Keratinocyte (primary cell): ENCODE measurements at regions not wholly inside any gene's neighbourhood (a gene's known extent, or its start where the extent isn't known, plus 50 kb on each side); places are given as distances from the start of the nearest gene placed in this dataset.

Experiments
- DNase-seq: peaks from one replicate; pipeline ENCODE4 v3.0.0-alpha.2; 2011; ENCODE audit warnings: low read depth, missing footprints, low spot score
- FAIRE-seq: peaks from 2 replicates; lab custom pipeline; 2011; peaks lifted over from hg19 to GRCh38; lab: Jason Lieb, UNC
- H2AFZ ChIP-seq: 2 replicates; pipeline ENCODE4 v1.6.0; 2012; ENCODE audit warnings: low read length, control low read depth, inconsistent platforms; ENCODE audit not compliant: control insufficient read depth
- H3K27ac ChIP-seq: 2 replicates; pipeline ENCODE4 v1.5.1; 2011; ENCODE audit warnings: low read length; ENCODE audit not compliant: control insufficient read depth, insufficient read depth
- H3K27me3 ChIP-seq: 3 replicates; pipeline ENCODE4 v1.6.0; 2011; ENCODE audit warnings: low read length; ENCODE audit not compliant: control insufficient read depth, insufficient read depth; ENCODE audit errors: extremely low read depth
- H3K36me3 ChIP-seq, 2 experiments: 2 replicates in 1 of 2; 3 replicates in 1 of 2; pipeline ENCODE4 v1.5.1; 2011; ENCODE audit warnings: low read length in 2 of 2, mild to moderate bottlenecking in 1 of 2; ENCODE audit not compliant: control insufficient read depth in 2 of 2, insufficient read depth in 2 of 2; ENCODE audit errors: extremely low read depth in 1 of 2
- H3K4me1 ChIP-seq: 3 replicates; pipeline ENCODE4 v1.5.1; 2011; ENCODE audit warnings: low read length; ENCODE audit not compliant: control insufficient read depth, insufficient read depth; ENCODE audit errors: extremely low read depth
- H3K4me2 ChIP-seq: 3 replicates; pipeline ENCODE4 v1.6.0; 2011; ENCODE audit warnings: low read depth, low read length; ENCODE audit not compliant: control insufficient read depth, insufficient read depth; ENCODE audit errors: extremely low read depth
- H3K4me3 ChIP-seq, 3 experiments: fragments of 200-600 bp in 1 of 3; sonication (generic) in 1 of 3; 2 replicates in 2 of 3; 3 replicates in 1 of 3; pipeline ENCODE4 v1.5.1; 2011 to 2016; ENCODE audit warnings: low read length in 3 of 3, mild to moderate bottlenecking in 3 of 3, control low read depth in 2 of 3, inconsistent platforms in 1 of 3, low read depth in 1 of 3, mixed read lengths in 1 of 3, mixed run types in 1 of 3, moderate library complexity in 1 of 3; ENCODE audit not compliant: control insufficient read depth in 2 of 3, insufficient read depth in 2 of 3; ENCODE audit errors: extremely low read depth in 1 of 3
- H3K79me2 ChIP-seq: 2 replicates; pipeline ENCODE4 v1.6.0; 2012; ENCODE audit warnings: low read length; ENCODE audit not compliant: control insufficient read depth, insufficient read depth
- H3K9ac ChIP-seq: 3 replicates; pipeline ENCODE4 v1.6.0; 2011; ENCODE audit warnings: low read length; ENCODE audit not compliant: control insufficient read depth, insufficient read depth; ENCODE audit errors: extremely low read depth
- H3K9me1 ChIP-seq: 3 replicates; pipeline ENCODE4 v1.6.0; 2011; ENCODE audit warnings: low read length; ENCODE audit not compliant: control insufficient read depth, insufficient read depth; ENCODE audit errors: extremely low read depth
- H3K9me3 ChIP-seq: 2 replicates; pipeline ENCODE4 v1.5.1; 2012; ENCODE audit warnings: low read depth, low read length; ENCODE audit not compliant: control insufficient read depth
- H4K20me1 ChIP-seq: 3 replicates; pipeline ENCODE4 v1.6.0; 2011; ENCODE audit warnings: low read length; ENCODE audit not compliant: control insufficient read depth, insufficient read depth; ENCODE audit errors: extremely low read depth
- CTCF ChIP-seq, 3 experiments: IDR thresholded peaks in 1 of 3; conservative IDR thresholded peaks in 1 of 3; optimal IDR thresholded peaks in 1 of 3; 2 replicates in 2 of 3; 3 replicates in 1 of 3; pipeline versions ENCODE3 to v1.5.1; 2011; ENCODE audit warnings: low read length in 3 of 3, mild to moderate bottlenecking in 3 of 3, moderate library complexity in 2 of 3, control low read depth in 1 of 3, inconsistent platforms in 1 of 3; ENCODE audit not compliant: insufficient read depth in 2 of 3; ENCODE audit errors: extremely low read depth in 1 of 3
- EZH2 ChIP-seq: IDR thresholded peaks from one replicate; pipeline ENCODE4 v1.6.1; 2012; ENCODE audit warnings: inconsistent platforms, mild to moderate bottlenecking, low read length, moderate library complexity
- dilution Hi-C: fragments of 300-500 bp; cut with MboI; formaldehyde crosslinking; loops from one replicate; pipeline ENCODE4 v1.7.0; 2020; ENCODE audit warnings: low sequenced_read_pairs; ENCODE audit not compliant: extremely low pct_ligation_motif_present

GRCh38 chr12:114851981-114852380, 168.0 kb upstream of the TBX3 start:
- no peak for DNase-seq
- Histone ChIP-seq H3K79me2 (no peaks in the 10 kb centered on the region), H3K9me1 (no peaks in the 10 kb centered on the region), H3K4me2 (no peak overlapping the region), H3K9me3 (no peaks in the 10 kb centered on the region), H3K36me3 (no peaks in the 10 kb centered on the region), H3K27me3 (no peaks in the 10 kb centered on the region), H4K20me1 (no peaks in the 10 kb centered on the region), H3K27ac (no peak overlapping the region), H3K4me1 (no peaks in the 10 kb centered on the region), H3K4me3 (no peak overlapping the region), H2AFZ (no peak overlapping the region), H3K9ac (no peak overlapping the region)
- dilution Hi-C loops = no loop called here
- FAIRE-seq = no peak
- TF ChIP-seq CTCF (optimal IDR thresholded peaks at IDR 0.05 in 1 of 3, IDR thresholded peaks at IDR 0.05 in 1 of 3, conservative IDR thresholded peaks at IDR 0.05 in 1 of 3; ENCODE audit: extremely low read depth in 1 of 3, insufficient read depth in 2 of 3, low read length in 3 of 3) = no peak
- TF ChIP-seq EZH2 = no peak

- no peaks in the 10 kb centered on the region for H3K36me3 ChIP-seq
- H3K79me2 ChIP-seq = no peaks in the 10 kb centered on the region
- no peaks in the 10 kb centered on the region for H3K9me1 ChIP-seq
- H3K9me3 ChIP-seq = no peaks in the 10 kb centered on the region
- TF ChIP-seq CTCF (optimal IDR thresholded peaks at IDR 0.05 in 1 of 3, IDR thresholded peaks at IDR 0.05 in 1 of 3, conservative IDR thresholded peaks at IDR 0.05 in 1 of 3; ENCODE audit: extremely low read depth in 1 of 3, insufficient read depth in 2 of 3, low read length in 3 of 3) = no peak
- no peak for TF ChIP-seq EZH2
- no peak for DNase-seq
- H3K9ac ChIP-seq = no peak overlapping the region
- H4K20me1 ChIP-seq = no peaks in the 10 kb centered on the region
- FAIRE-seq = no peak
- H3K4me2 ChIP-seq = no peak overlapping the region
- no peaks in the 10 kb centered on the region for H3K27me3 ChIP-seq
- no peak overlapping the region for H3K27ac ChIP-seq
- H3K4me1 ChIP-seq = no peaks in the 10 kb centered on the region
- dilution Hi-C loops = no loop called here
- H3K4me3 ChIP-seq = no peak overlapping the region
- H2AFZ ChIP-seq = no peak overlapping the region
Observed at GRCh38 chr12:114850661-114851275, 166.8 kb upstream of the TBX3 start.
